Tibial artery (tissue), 4 donors: ENCODE measurements at regions not wholly inside any gene's neighbourhood (a gene's known extent, or its start where the extent isn't known, plus 50 kb on each side); places are given as distances from the start of the nearest gene placed in this dataset.

ENCODE experiments used
- DNase-seq, 2 donors: peaks; one replicate each; pipeline ENCODE4 v3.0.0-alpha.2; 2019
- H3K27ac ChIP-seq, 2 donors: fragments of 200-600 bp; sonication (generic) in 1 of 2; 1 replicate in 1 of 2; 2 replicates in 1 of 2; pipeline ENCODE4 v1.5.1; 2018 to 2019; ENCODE audit warnings: mild to moderate bottlenecking in 1 of 2
- H3K27me3 ChIP-seq, 2 donors: fragments of 200-600 bp; sonication (generic) in 1 of 2; one replicate each; pipeline versions ENCODE4 v1.5.1 to v1.6.0; 2016 to 2019
- H3K36me3 ChIP-seq, 3 donors: fragments of 200-600 bp; sonication (generic) in 2 of 3; one replicate each; pipeline ENCODE4 v1.5.1; 2016 to 2019; ENCODE audit warnings: mild to moderate bottlenecking in 2 of 3
- H3K4me1 ChIP-seq, 4 donors: fragments of 200-600 bp; sonication (generic) in 2 of 4; 1 replicate in 3 of 4; 2 replicates in 1 of 4; pipeline ENCODE4 v1.5.1; 2016 to 2019
- H3K4me3 ChIP-seq, 2 donors: fragments of 200-600 bp; sonication (generic) in 1 of 2; 1 replicate in 1 of 2; 2 replicates in 1 of 2; pipeline ENCODE4 v1.5.1; 2018 to 2019; ENCODE audit warnings: mild to moderate bottlenecking in 2 of 2
- H3K9me3 ChIP-seq, 3 donors: fragments of 200-600 bp; sonication (generic) in 1 of 3; one replicate each; pipeline ENCODE4 v1.5.1; 2016 to 2019
- CTCF ChIP-seq, 2 experiments: fragments of 200-600 bp in 1 of 2; fragments of 450-650 bp in 1 of 2; IDR thresholded peaks; one replicate each; pipeline ENCODE4 v1.5.1; 2017 to 2019; ENCODE audit warnings: antibody characterized with exemption in 2 of 2, mild to moderate bottlenecking in 1 of 2, moderate library complexity in 1 of 2
- intact Hi-C: fragments of 100-400 bp; cut with DNase I; formaldehyde crosslinking; loops from one replicate; pipeline ENCODE4 v1.15.0; 2023; ENCODE audit warnings: low total_unique reads

GRCh38 chr3:86176445-86176784 lies 814.5 kb downstream of the VGLL3 start:
- no peaks in the 10 kb centered on the region for H3K4me1 ChIP-seq
- H3K27ac ChIP-seq = no peak overlapping the region
- no peak for DNase-seq
- H3K27me3 ChIP-seq = no peaks in the 10 kb centered on the region
- H3K36me3 ChIP-seq = no peaks in the 10 kb centered on the region
- no peaks in the 10 kb centered on the region for H3K9me3 ChIP-seq
- TF ChIP-seq CTCF (IDR thresholded peaks at IDR 0.05) = no peak
- intact Hi-C loops = no loop called here
- no peak overlapping the region for H3K4me3 ChIP-seq

GRCh38 chr3:86175593-86176444 lies 815.1 kb downstream of the VGLL3 start:
- DNase-seq = no peak
- no peak for TF ChIP-seq CTCF (IDR thresholded peaks at IDR 0.05)
- Histone ChIP-seq H3K27ac (no peak overlapping the region), H3K36me3 (no peaks in the 10 kb centered on the region), H3K4me3 (no peak overlapping the region), H3K4me1 (no peaks in the 10 kb centered on the region), H3K27me3 (no peaks in the 10 kb centered on the region), H3K9me3 (no peaks in the 10 kb centered on the region)
- intact Hi-C loops = no loop called here

GRCh38 chr3:86175051-86175536 lies 815.9 kb downstream of the VGLL3 start:
- H3K9me3 ChIP-seq = no peaks in the 10 kb centered on the region
- no peak overlapping the region for H3K27ac ChIP-seq
- no peaks in the 10 kb centered on the region for H3K4me1 ChIP-seq
- TF ChIP-seq CTCF (IDR thresholded peaks at IDR 0.05) = no peak
- intact Hi-C loops = no loop called here
- H3K4me3 ChIP-seq = no peak overlapping the region
- no peak for DNase-seq
- H3K36me3 ChIP-seq = no peaks in the 10 kb centered on the region
- no peaks in the 10 kb centered on the region for H3K27me3 ChIP-seq

- Histone ChIP-seq H3K4me3 (no peak overlapping the region), H3K4me1 (no peaks in the 10 kb centered on the region), H3K27ac (no peak overlapping the region), H3K27me3 (no peaks in the 10 kb centered on the region), H3K9me3 (no peaks in the 10 kb centered on the region), H3K36me3 (no peaks in the 10 kb centered on the region)
- intact Hi-C loops = no loop called here
- TF ChIP-seq CTCF (IDR thresholded peaks at IDR 0.05) = no peak
- DNase-seq = no peak
Observed at GRCh38 chr3:86173401-86173800, 817.5 kb downstream of the VGLL3 start.

- Histone ChIP-seq H3K36me3 (no peaks in the 10 kb centered on the region), H3K9me3 (no peaks in the 10 kb centered on the region), H3K4me1 (no peaks in the 10 kb centered on the region), H3K4me3 (no peak overlapping the region), H3K27ac (no peak overlapping the region), H3K27me3 (no peaks in the 10 kb centered on the region)
- intact Hi-C loops = no loop called here
- DNase-seq = no peak
- TF ChIP-seq CTCF (IDR thresholded peaks at IDR 0.05) = no peak
Observed at GRCh38 chr3:86168512-86168911, 822.4 kb downstream of the VGLL3 start.
